G401 (cell line): ENCODE measurements at regions not wholly inside any gene's neighbourhood (a gene's known extent, or its start where the extent isn't known, plus 50 kb on each side); places are given as distances from the start of the nearest gene placed in this dataset.

Experiments used
- DNase-seq: peaks from one replicate; pipeline ENCODE4 v3.0.0-alpha.2; 2015; ENCODE audit warnings: low spot score
- in situ Hi-C: cut with HindIII; loops from 2 replicates; pipeline ENCODE4 v1.10.0; 2016; ENCODE audit warnings: low sequenced_read_pairs, mixed read lengths

- in situ Hi-C loops, result no loop called here
- no peak for DNase-seq
Observed at GRCh38 chr11:80457823-80458222, 1017.0 kb upstream of the TENM4 start.

- no peak for DNase-seq
- in situ Hi-C loops, result no loop called here
Observed at GRCh38 chr11:80455818-80456217, 1015.0 kb upstream of the TENM4 start.

GRCh38 chr11:80451105-80451504 lies 1010.3 kb upstream of the TENM4 start:
- no peak for DNase-seq
- in situ Hi-C loops, result no loop called here

- DNase-seq, result no peak
- in situ Hi-C loops, result no loop called here
Observed at GRCh38 chr11:80448709-80449108, 1007.9 kb upstream of the TENM4 start.

GRCh38 chr11:80443177-80443576 lies 1002.3 kb upstream of the TENM4 start:
- no peak for DNase-seq
- in situ Hi-C loops, result no loop called here

- no peak for DNase-seq
- in situ Hi-C loops, result no loop called here
Observed at GRCh38 chr11:80441821-80442220, 1001.0 kb upstream of the TENM4 start.

- in situ Hi-C loops, result no loop called here
- no peak for DNase-seq
Observed at GRCh38 chr11:80440835-80441234, 1000.0 kb upstream of the TENM4 start.

- in situ Hi-C loops, result no loop called here
- no peak for DNase-seq
Observed at GRCh38 chr11:80436547-80436946, 995.7 kb upstream of the TENM4 start.

GRCh38 chr11:80435345-80435744 lies 994.5 kb upstream of the TENM4 start:
- in situ Hi-C loops, result no loop called here
- DNase-seq, result no peak

GRCh38 chr11:80432057-80432456 lies 991.2 kb upstream of the TENM4 start:
- in situ Hi-C loops, result no loop called here
- no peak for DNase-seq

GRCh38 chr11:80424012-80424695 lies 983.3 kb upstream of the TENM4 start:
- no peak for DNase-seq
- in situ Hi-C loops, result no loop called here

GRCh38 chr11:80420374-80420773 lies 979.5 kb upstream of the TENM4 start:
- in situ Hi-C loops, result no loop called here
- DNase-seq, result no peak

GRCh38 chr11:80417681-80418080 lies 976.9 kb upstream of the TENM4 start:
- in situ Hi-C loops, result no loop called here

GRCh38 chr11:80415580-80415979 lies 974.8 kb upstream of the TENM4 start:
- DNase-seq, result no peak
- in situ Hi-C loops, result no loop called here

More at GRCh38 chr11:80417681-80418080, 976.9 kb upstream of the TENM4 start:
- DNase-seq, result no peak

- DNase-seq, result no peak
- in situ Hi-C loops, result no loop called here
Observed at GRCh38 chr11:80414181-80415165, 973.6 kb upstream of the TENM4 start.

- DNase-seq, result no peak
- in situ Hi-C loops, result no loop called here
Observed at GRCh38 chr11:80412604-80413003, 971.8 kb upstream of the TENM4 start.

- DNase-seq, result no peak
- in situ Hi-C loops, result no loop called here
Observed at GRCh38 chr11:80393210-80393609, 952.4 kb upstream of the TENM4 start.

GRCh38 chr11:80390505-80390904 lies 949.7 kb upstream of the TENM4 start:
- in situ Hi-C loops, result no loop called here
- DNase-seq, result no peak

GRCh38 chr11:80388536-80388935 lies 947.7 kb upstream of the TENM4 start:
- in situ Hi-C loops, result no loop called here
- no peak for DNase-seq

- in situ Hi-C loops, result no loop called here
- no peak for DNase-seq
Observed at GRCh38 chr11:80388130-80388529, 947.3 kb upstream of the TENM4 start.
